Astrocyte (in vitro differentiated cells and primary cell): ENCODE measurements at regions not wholly inside any gene's neighbourhood (a gene's known extent, or its start where the extent isn't known, plus 50 kb on each side); places are given as distances from the start of the nearest gene placed in this dataset.

Source experiments
- EZH2 ChIP-seq: IDR thresholded peaks from 2 replicates; pipeline ENCODE4 v1.6.1; 2012; ENCODE audit warnings: mild to moderate bottlenecking, low read length, inconsistent platforms; ENCODE audit not compliant: insufficient read depth
- TF ChIP-seq, protein P1 (sequence below): IDR thresholded peaks from 2 replicates; pipeline ENCODE4 v1.5.1; 2011; ENCODE audit warnings: low read depth, mild to moderate bottlenecking, inconsistent platforms, low read length, moderate library complexity; ENCODE audit not compliant: insufficient read depth

- no peak for TF ChIP-seq EZH2
- TF ChIP-seq, protein P1, sequence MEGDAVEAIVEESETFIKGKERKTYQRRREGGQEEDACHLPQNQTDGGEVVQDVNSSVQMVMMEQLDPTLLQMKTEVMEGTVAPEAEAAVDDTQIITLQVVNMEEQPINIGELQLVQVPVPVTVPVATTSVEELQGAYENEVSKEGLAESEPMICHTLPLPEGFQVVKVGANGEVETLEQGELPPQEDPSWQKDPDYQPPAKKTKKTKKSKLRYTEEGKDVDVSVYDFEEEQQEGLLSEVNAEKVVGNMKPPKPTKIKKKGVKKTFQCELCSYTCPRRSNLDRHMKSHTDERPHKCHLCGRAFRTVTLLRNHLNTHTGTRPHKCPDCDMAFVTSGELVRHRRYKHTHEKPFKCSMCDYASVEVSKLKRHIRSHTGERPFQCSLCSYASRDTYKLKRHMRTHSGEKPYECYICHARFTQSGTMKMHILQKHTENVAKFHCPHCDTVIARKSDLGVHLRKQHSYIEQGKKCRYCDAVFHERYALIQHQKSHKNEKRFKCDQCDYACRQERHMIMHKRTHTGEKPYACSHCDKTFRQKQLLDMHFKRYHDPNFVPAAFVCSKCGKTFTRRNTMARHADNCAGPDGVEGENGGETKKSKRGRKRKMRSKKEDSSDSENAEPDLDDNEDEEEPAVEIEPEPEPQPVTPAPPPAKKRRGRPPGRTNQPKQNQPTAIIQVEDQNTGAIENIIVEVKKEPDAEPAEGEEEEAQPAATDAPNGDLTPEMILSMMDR = no peak
These were observed 265.5 kb downstream of the BCOR start for GRCh38 chrX:39832211-39832610.
